ENCODE measurements at regions not wholly inside any gene's neighbourhood (a gene's known extent, or its start where the extent isn't known, plus 50 kb on each side); places are given as distances from the start of the nearest gene placed in this dataset.

DNA sequence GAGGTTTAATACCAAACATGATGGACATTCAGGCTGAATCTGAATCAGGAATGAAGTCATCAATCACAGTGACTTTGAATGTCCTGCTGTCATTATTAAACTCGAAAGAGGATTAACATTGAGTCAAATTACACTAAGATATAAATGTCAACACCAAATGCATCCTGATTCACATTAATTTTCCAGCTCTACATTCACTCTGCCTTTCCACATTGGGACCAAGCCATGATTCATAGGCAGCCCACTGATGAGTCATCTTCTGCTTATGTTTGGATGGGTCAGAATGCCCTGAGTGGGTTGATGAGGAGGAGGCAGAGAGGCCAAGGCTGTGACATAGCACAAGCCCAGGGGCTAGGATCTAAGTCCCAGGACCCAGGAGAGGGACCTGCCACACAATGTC lies 247.6 kb upstream of the RPS6KA3 start:
- H3K4me3 Mint-ChIP-seq, result no peak overlapping the region
- no peak overlapping the region for H3K27ac Mint-ChIP-seq
- no peaks in the 10 kb centered on the region for H3K27me3 Mint-ChIP-seq
- peaks cover 1 to 5% of the 10 kb centered on the region in 2 donors for H3K4me1 Mint-ChIP-seq (ENCODE audit: low read depth in 2 of 2)
- DNase-seq (no peak), ATAC-seq (replicated peaks) (no peak)
- H3K9me3 Mint-ChIP-seq, result no peaks in the 10 kb centered on the region
- H3K36me3 Mint-ChIP-seq (ENCODE audit: insufficient read depth), result no peaks in the 10 kb centered on the region

DNA sequence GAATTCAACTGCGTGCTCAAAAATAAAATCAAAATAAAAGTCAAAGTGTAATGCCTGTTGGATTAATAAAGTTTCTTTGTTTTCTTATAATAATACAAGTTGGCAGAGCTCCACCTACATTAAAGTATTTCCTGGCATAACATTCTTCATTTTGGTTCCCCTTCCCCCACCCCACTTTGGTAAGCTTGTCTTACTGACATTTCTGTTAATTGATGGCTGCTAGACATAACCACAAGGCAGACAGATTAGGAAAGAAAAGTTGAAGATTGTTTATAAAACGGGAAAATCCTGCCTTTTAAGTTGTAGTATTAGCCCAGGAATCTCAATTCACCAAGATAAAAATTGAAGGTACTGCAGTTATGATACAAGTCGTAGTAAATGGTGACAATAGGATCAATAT lies 246.5 kb upstream of the RPS6KA3 start:
- Mint-ChIP-seq H3K9me3 (no peaks in the 10 kb centered on the region), H3K4me1 (ENCODE audit: low read depth in 2 of 2) (peaks cover 1 to 5% of the 10 kb centered on the region in 2 donors), H3K4me3 (no peak overlapping the region), H3K36me3 (ENCODE audit: insufficient read depth) (no peaks in the 10 kb centered on the region), H3K27me3 (no peaks in the 10 kb centered on the region), H3K27ac (no peak overlapping the region)
- ATAC-seq (replicated peaks) (no peak), DNase-seq (no peak)

DNA sequence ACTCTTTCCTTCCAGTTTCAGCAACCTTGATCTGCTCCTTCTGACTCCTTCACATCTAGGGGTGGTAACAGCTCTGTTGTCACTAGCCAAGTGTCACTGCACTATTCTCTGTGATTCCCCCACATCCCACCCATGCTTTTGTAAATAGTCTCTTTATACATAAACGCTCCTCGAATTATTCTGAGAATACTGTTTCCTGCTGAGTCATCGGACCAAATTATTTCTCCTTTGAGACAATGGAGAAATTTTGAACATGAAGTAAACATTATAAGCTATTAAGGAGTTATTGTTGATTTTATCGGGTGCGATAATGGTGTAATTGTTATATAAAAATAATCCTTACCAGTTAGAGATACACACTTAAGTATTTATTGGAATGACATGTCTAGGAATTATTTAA lies 245.1 kb upstream of the RPS6KA3 start:
- DNase-seq (no peak), ATAC-seq (replicated peaks) (no peak)
- H3K36me3 Mint-ChIP-seq (ENCODE audit: insufficient read depth), result no peaks in the 10 kb centered on the region
- no peak overlapping the region for H3K27ac Mint-ChIP-seq
- H3K9me3 Mint-ChIP-seq, result no peaks in the 10 kb centered on the region
- no peaks in the 10 kb centered on the region for H3K27me3 Mint-ChIP-seq
- H3K4me3 Mint-ChIP-seq, result no peak overlapping the region
- peaks cover 1 to 5% of the 10 kb centered on the region in 2 donors for H3K4me1 Mint-ChIP-seq (ENCODE audit: low read depth in 2 of 2)

DNA sequence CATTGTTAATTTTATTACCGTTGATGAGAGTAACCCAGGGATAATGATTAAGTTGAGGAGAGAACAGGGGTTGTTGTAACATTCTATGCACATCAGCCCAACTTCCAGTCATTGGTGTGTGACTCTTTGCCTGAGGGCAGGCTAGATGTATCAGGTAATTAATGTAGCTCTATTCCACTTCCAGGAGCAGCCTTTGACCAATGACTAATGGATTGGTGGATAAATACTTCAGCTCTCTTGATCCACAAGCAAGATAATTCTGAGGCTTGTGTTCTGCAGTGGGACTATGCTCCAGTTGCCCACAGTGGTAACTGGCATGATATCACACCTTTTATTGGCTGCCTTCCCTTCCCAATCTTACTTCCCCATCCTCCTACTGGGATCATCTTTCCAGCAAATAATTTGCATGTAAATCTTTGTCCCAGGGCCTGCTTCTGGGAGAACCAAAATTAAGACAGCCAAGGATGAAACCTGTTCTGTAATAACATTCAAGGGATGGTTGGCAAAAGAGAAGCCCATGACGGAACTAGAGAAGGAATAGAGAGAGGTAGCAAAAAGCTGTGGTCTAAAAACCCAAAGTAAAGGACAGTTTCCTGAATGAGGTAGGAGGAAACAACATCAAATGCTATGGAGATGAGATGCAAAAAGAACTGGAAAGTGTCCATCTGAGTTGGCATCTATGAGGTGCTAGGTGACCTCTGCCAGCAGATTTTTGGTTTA lies 241.4 kb upstream of the RPS6KA3 start:
- Mint-ChIP-seq H3K27me3 (peaks cover 0 to 3% of the 10 kb centered on the region in 2 donors), H3K9me3 (no peaks in the 10 kb centered on the region), H3K36me3 (ENCODE audit: insufficient read depth) (no peaks in the 10 kb centered on the region), H3K4me3 (no peak overlapping the region), H3K27ac (no peak overlapping the region), H3K4me1 (ENCODE audit: low read depth in 2 of 2) (no peaks in the 10 kb centered on the region)
- DNase-seq (no peak), ATAC-seq (replicated peaks) (no peak)

DNA sequence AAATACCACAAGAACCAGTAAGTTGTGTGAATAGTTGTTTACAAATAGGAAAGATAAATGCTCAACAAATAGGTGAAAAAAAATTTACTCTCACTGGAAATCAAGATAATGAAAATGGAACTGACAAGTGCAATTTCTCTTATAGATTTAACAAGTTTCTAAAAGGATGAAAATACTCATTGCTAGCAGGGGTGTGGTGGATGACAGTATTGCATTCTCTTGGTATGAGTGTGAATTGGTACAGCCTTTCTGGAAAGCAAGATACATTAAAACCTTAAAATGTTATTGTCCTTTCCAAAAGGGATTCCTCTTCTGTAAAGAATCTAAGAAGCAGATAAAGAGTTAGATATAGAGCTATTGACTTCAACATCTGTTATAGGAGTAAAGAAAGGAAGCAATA lies 240.0 kb upstream of the RPS6KA3 start:
- no peaks in the 10 kb centered on the region for H3K4me1 Mint-ChIP-seq (ENCODE audit: low read depth in 2 of 2)
- H3K27ac Mint-ChIP-seq, result no peak overlapping the region
- ATAC-seq (replicated peaks) (no peak), DNase-seq (no peak)
- no peaks in the 10 kb centered on the region for H3K9me3 Mint-ChIP-seq
- H3K36me3 Mint-ChIP-seq (ENCODE audit: insufficient read depth), result no peaks in the 10 kb centered on the region
- H3K4me3 Mint-ChIP-seq, result no peak overlapping the region
- H3K27me3 Mint-ChIP-seq, result peaks cover 0 to 12% of the 10 kb centered on the region in 2 donors

DNA sequence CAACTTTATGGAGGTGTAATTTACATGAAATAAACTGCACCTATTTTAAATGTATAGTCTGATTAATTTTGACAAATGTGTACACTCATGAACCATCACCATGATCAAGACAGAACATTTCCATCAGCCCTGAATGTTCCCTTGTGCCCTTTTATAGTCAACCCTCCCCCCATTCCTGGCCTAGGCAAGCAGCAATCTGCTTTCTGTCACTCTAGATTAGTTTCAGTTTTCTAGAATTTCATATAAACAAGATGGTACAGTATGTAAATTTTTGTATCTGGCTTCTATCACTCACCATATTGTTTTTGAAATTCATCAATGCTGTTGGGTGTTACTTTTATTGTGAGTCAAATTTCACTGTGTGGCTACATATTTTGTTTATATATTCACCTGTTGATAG lies 234.2 kb upstream of the RPS6KA3 start:
- peaks cover 4 to 10% of the 10 kb centered on the region in 2 donors for H3K4me1 Mint-ChIP-seq (ENCODE audit: low read depth in 2 of 2)
- H3K27me3 Mint-ChIP-seq, result peaks cover 0 to 12% of the 10 kb centered on the region in 2 donors
- no peaks in the 10 kb centered on the region for H3K36me3 Mint-ChIP-seq (ENCODE audit: insufficient read depth)
- no peak for ATAC-seq (replicated peaks)
- H3K4me3 Mint-ChIP-seq, result no peak overlapping the region
- no peak overlapping the region for H3K27ac Mint-ChIP-seq
- H3K9me3 Mint-ChIP-seq, result no peaks in the 10 kb centered on the region
- no peak for DNase-seq

DNA sequence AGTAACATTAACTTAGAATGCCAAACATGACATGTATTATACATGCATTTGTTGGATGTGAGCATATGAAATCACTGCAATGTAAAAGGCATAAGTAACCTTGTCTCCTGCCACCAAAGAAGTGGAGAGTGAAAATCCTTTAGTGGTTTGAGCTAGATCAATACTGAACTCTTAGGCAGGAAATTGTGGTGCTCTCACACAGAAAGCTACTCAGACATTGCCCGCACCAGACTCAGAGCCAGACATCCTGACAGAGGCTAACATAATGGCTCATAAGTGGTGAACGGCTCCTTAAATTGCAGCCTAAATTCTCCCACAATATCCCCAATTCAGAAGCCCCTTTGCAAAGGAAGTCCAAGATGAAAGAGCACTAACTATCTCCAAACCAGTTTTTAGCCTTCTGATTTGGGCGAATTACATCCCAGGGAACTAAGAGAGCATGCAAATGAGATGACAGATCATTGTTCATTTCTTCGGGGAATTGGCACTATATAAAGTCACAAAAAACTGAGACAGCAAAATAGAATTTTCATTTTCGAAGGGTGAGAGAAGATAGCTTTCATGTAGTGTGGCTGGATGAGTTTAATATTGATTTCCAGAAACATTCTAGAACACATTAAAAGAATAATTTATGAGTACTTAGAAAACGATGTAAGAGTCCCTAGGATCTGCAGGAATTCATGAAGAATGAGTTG lies 233.6 kb upstream of the RPS6KA3 start:
- H3K4me3 Mint-ChIP-seq, result no peak overlapping the region
- peaks cover 0 to 12% of the 10 kb centered on the region in 2 donors for H3K27me3 Mint-ChIP-seq
- no peaks in the 10 kb centered on the region for H3K36me3 Mint-ChIP-seq (ENCODE audit: insufficient read depth)
- peaks cover 4 to 10% of the 10 kb centered on the region in 2 donors for H3K4me1 Mint-ChIP-seq (ENCODE audit: low read depth in 2 of 2)
- no peaks in the 10 kb centered on the region for H3K9me3 Mint-ChIP-seq
- ATAC-seq (replicated peaks), result peak; percentile 78
- peak overlapping the region; percentile 29 to 46 for H3K27ac Mint-ChIP-seq
- no peak for DNase-seq

DNA sequence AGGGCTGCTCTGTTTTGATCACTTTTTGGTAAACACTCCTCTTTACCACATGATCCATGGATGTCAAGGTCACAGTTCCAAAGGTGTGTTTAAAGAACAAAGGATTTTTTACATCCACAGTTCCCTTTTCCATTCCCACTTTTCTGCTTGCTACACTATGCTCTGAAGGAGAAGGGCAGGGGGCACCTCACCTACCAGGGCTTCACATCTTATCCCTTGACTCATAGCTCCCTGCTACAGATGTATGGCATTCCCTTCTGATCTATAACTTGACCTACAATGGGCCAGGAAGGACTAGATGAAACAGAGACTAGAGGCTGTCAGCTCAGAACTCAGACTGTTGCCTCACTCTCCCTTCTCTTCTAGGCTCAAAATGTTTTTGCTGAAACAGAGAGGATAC lies 233.1 kb upstream of the RPS6KA3 start:
- no peak overlapping the region for H3K4me3 Mint-ChIP-seq
- H3K36me3 Mint-ChIP-seq (ENCODE audit: insufficient read depth), result no peaks in the 10 kb centered on the region
- DNase-seq (no peak), ATAC-seq (replicated peaks) (peak; percentile 10)
- H3K9me3 Mint-ChIP-seq, result no peaks in the 10 kb centered on the region
- H3K27ac Mint-ChIP-seq, result peak overlapping the region; percentile 29 to 46
- peaks cover 4 to 10% of the 10 kb centered on the region in 2 donors for H3K4me1 Mint-ChIP-seq (ENCODE audit: low read depth in 2 of 2)
- H3K27me3 Mint-ChIP-seq, result peaks cover 0 to 12% of the 10 kb centered on the region in 2 donors

DNA sequence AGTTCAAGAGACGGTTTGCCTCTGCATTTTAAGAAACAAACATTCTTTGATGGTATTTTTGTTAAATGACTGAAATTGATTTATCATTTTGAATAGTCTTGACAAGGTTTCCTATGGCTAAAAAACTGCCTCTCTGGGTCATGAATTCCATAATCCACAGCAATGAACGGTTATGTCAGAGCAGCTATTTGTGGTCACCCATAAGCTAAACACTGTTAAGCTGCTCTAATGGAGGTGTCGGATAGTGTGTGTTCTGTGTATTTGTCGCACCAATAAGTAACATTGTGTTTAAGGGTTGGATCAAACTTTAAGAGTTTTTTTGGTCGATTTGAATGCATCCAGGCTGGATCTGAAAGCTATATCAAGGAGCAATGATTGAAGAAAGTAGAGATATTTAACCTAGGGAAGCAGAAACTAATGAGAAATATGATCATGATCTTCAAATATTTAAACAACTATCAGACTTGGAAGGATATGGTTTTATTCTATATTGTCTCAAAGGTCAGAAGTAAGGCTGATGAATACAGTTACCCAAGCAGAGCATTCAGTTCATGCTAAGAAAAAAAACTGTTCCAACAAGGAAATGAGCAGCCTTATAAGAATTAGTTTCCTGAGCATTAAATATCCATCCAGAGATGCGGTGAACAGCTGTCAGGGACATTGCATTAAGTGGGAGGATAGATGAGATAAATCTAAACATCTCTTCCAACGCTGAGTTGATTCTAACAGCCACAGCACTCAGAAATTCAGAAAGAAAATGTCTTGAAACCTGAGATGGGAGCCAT lies 232.3 kb upstream of the RPS6KA3 start:
- no peak for ATAC-seq (replicated peaks)
- H3K27ac Mint-ChIP-seq, result no peak overlapping the region
- H3K27me3 Mint-ChIP-seq, result peaks cover 0 to 12% of the 10 kb centered on the region in 2 donors
- H3K4me1 Mint-ChIP-seq (ENCODE audit: low read depth in 2 of 2), result peaks cover 4 to 10% of the 10 kb centered on the region in 2 donors
- H3K36me3 Mint-ChIP-seq (ENCODE audit: insufficient read depth), result no peaks in the 10 kb centered on the region
- H3K4me3 Mint-ChIP-seq, result no peak overlapping the region
- no peaks in the 10 kb centered on the region for H3K9me3 Mint-ChIP-seq
- no peak for DNase-seq

DNA sequence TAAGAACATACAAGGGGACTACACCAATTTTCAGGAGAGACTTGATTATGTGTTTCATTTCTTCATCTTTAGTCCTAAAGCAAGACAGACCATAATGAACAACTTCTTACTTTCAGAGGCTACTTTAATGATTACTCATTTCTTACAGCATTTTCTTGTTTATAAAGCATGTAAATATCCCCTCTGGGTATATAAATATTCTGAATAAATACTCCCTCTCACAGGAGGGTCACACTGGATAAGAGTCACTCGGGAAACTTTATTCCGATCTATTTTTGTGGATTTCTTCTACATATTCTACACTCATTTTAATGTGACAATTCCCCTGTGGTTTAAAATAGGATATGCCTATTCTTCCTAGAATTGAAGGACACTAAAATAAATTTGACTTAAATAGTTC lies 228.9 kb upstream of the RPS6KA3 start:
- DNase-seq (no peak), ATAC-seq (replicated peaks) (no peak)

DNA sequence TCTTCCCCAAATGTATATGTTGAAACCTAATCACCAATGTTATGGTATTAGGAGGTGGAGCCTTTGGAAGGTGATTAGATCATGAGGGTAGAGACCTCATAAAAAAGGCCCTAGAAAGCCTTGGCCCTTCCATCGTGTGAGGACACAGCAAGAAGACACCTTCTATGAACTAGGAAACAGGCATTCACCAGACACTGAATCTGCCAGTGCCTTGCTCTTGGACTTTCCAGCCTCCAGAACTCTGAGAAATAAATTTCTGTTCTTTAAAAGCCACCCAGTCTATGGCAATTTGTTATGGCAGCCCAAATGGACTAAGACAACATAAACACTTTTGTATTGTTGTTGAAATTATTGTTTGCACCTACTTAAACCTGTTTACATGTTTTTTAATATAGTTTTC lies 221.8 kb upstream of the RPS6KA3 start:
- Mint-ChIP-seq H3K4me3 (no peak overlapping the region), H3K9me3 (no peaks in the 10 kb centered on the region), H3K36me3 (ENCODE audit: insufficient read depth) (no peaks in the 10 kb centered on the region), H3K4me1 (ENCODE audit: low read depth in 2 of 2) (no peaks in the 10 kb centered on the region), H3K27me3 (no peaks in the 10 kb centered on the region), H3K27ac (no peak overlapping the region)
- no peak for DNase-seq
- no peak for ATAC-seq (replicated peaks)

More for the DNA sequence above, 228.9 kb upstream of the RPS6KA3 start:
- Mint-ChIP-seq H3K9me3 (no peaks in the 10 kb centered on the region), H3K27ac (no peak overlapping the region), H3K36me3 (ENCODE audit: insufficient read depth) (no peaks in the 10 kb centered on the region), H3K4me3 (no peak overlapping the region), H3K4me1 (ENCODE audit: low read depth in 2 of 2) (peaks cover 4 to 8% of the 10 kb centered on the region in 2 donors), H3K27me3 (no peaks in the 10 kb centered on the region)

DNA sequence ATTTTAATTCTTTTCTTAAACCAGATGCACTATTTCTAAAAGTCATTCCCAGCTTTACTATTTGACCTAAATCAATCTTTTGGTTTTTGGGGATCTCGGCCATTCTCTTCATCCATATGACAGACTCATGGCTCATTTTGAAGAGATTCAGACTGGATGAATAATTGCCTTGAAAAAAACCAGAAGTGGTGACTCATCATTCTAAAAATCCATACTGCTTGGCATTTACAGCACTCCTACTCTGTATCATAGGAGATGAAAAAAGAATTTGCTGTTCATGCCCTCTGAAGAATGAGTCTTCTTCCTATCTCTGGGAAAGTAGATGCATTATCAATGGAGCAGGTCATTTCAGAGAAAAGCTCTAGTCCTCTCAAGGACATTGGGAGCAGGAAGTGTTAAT lies 220.5 kb upstream of the RPS6KA3 start:
- Mint-ChIP-seq H3K4me1 (ENCODE audit: low read depth in 2 of 2) (no peaks in the 10 kb centered on the region), H3K9me3 (no peaks in the 10 kb centered on the region), H3K36me3 (ENCODE audit: insufficient read depth) (no peaks in the 10 kb centered on the region), H3K27me3 (no peaks in the 10 kb centered on the region), H3K27ac (no peak overlapping the region), H3K4me3 (no peak overlapping the region)
- DNase-seq (no peak), ATAC-seq (replicated peaks) (no peak)

DNA sequence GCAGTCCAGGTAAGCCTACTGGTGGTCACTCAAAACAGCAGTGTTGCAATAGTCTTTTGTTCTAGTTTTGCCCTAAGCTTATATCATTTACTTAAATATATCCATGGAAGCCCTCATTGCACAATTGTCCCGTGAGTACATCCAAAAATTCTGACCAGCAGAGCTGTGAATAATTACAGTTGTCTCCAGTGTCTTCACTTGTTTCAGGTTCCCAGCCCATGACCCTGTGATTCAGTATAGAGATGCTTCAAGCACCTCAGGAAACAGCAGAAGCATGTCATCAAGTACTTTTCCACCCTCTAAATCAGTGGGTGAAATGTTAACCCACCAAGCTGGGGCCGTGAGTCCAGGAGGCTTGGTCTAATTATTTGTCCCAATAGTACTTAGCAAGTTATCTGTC lies 214.9 kb upstream of the RPS6KA3 start:
- ATAC-seq (replicated peaks), result no peak
- Mint-ChIP-seq H3K4me3 (no peak overlapping the region), H3K9me3 (no peaks in the 10 kb centered on the region), H3K27me3 (peaks cover 0 to 8% of the 10 kb centered on the region in 2 donors), H3K36me3 (ENCODE audit: insufficient read depth) (no peaks in the 10 kb centered on the region), H3K27ac (no peak overlapping the region), H3K4me1 (ENCODE audit: low read depth in 2 of 2) (no peaks in the 10 kb centered on the region)
- no peak for DNase-seq

Measured in effector memory CD8-positive, alpha-beta T cell (primary cell).